Muscle layer of colon (tissue), 2 donors: ENCODE measurements at regions not wholly inside any gene's neighbourhood (a gene's known extent, or its start where the extent isn't known, plus 50 kb on each side); places are given as distances from the start of the nearest gene placed in this dataset.

ENCODE experiments used
- H3K27ac ChIP-seq: one replicate; pipeline ENCODE4 v1.7.0; 2013; ENCODE audit warnings: low read depth, mild to moderate bottlenecking, low read length, moderate library complexity
- H3K27me3 ChIP-seq, 2 donors: one replicate each; pipeline ENCODE4 v1.7.0; 2013; ENCODE audit warnings: low read length in 2 of 2, mild to moderate bottlenecking in 2 of 2; ENCODE audit not compliant: insufficient read depth in 2 of 2, control insufficient read depth in 1 of 2
- H3K36me3 ChIP-seq: one replicate; pipeline ENCODE4 v1.7.0; 2013; ENCODE audit warnings: mild to moderate bottlenecking, low read length; ENCODE audit not compliant: insufficient read depth
- H3K4me1 ChIP-seq: one replicate; pipeline ENCODE4 v1.7.0; 2013; ENCODE audit warnings: mild to moderate bottlenecking, low read length; ENCODE audit not compliant: insufficient read depth
- H3K4me3 ChIP-seq, 2 donors: one replicate each; pipeline ENCODE4 v1.7.0; 2013; ENCODE audit warnings: low read length in 2 of 2, low read depth in 1 of 2, mild to moderate bottlenecking in 1 of 2, moderate library complexity in 1 of 2
- H3K9ac ChIP-seq: one replicate; pipeline ENCODE4 v1.7.0; 2013; ENCODE audit warnings: low read length
- H3K9me3 ChIP-seq: one replicate; pipeline ENCODE4 v1.7.0; 2013; ENCODE audit warnings: mild to moderate bottlenecking, low read length
- donor health status: abdominal sarcoma.
- donor health status: Adenocarcinoma of cecum.

- Histone ChIP-seq H3K36me3 (no peaks in the 10 kb centered on the region), H3K9ac (no peak overlapping the region), H3K4me1 (no peaks in the 10 kb centered on the region), H3K27ac (no peak overlapping the region), H3K9me3 (no peaks in the 10 kb centered on the region), H3K4me3 (no peak overlapping the region), H3K27me3 (peaks cover 0 to 30% of the 10 kb centered on the region in 2 donors)
Measured at GRCh38 chrX:69389101-69389501, 115.0 kb upstream of the NALF2 start.

- Histone ChIP-seq H3K27ac (no peak overlapping the region), H3K36me3 (no peaks in the 10 kb centered on the region), H3K4me1 (no peaks in the 10 kb centered on the region), H3K9me3 (no peaks in the 10 kb centered on the region), H3K27me3 (peaks cover 0 to 28% of the 10 kb centered on the region in 2 donors), H3K9ac (no peak overlapping the region), H3K4me3 (no peak overlapping the region)
Measured at GRCh38 chrX:69388526-69388925, 115.6 kb upstream of the NALF2 start.

- no peaks in the 10 kb centered on the region for H3K9me3 ChIP-seq
- H3K4me3 ChIP-seq, result no peak overlapping the region
- no peak overlapping the region for H3K9ac ChIP-seq
- H3K4me1 ChIP-seq, result no peaks in the 10 kb centered on the region
- peaks cover 0 to 28% of the 10 kb centered on the region in 2 donors for H3K27me3 ChIP-seq
- H3K36me3 ChIP-seq, result no peaks in the 10 kb centered on the region
- H3K27ac ChIP-seq, result no peak overlapping the region
Measured at GRCh38 chrX:69387567-69388487, 116.3 kb upstream of the NALF2 start.

GRCh38 chrX:69386681-69387080 is 117.4 kb upstream of the NALF2 start:
- H3K9me3 ChIP-seq, result no peaks in the 10 kb centered on the region
- no peaks in the 10 kb centered on the region for H3K36me3 ChIP-seq
- no peak overlapping the region for H3K27ac ChIP-seq
- no peaks in the 10 kb centered on the region for H3K4me1 ChIP-seq
- peaks cover 0 to 28% of the 10 kb centered on the region in 2 donors for H3K27me3 ChIP-seq
- no peak overlapping the region for H3K9ac ChIP-seq
- H3K4me3 ChIP-seq, result no peak overlapping the region

- H3K27me3 ChIP-seq, result no peaks in the 10 kb centered on the region
- H3K36me3 ChIP-seq, result no peaks in the 10 kb centered on the region
- no peak overlapping the region for H3K4me3 ChIP-seq
Measured at GRCh38 chrX:69379412-69379811, 124.7 kb upstream of the NALF2 start.

GRCh38 chrX:69374569-69374968 is 129.6 kb upstream of the NALF2 start:
- Histone ChIP-seq H3K4me3 (no peak overlapping the region), H3K4me1 (no peaks in the 10 kb centered on the region), H3K9ac (no peak overlapping the region), H3K36me3 (no peaks in the 10 kb centered on the region), H3K9me3 (no peaks in the 10 kb centered on the region), H3K27me3 (no peaks in the 10 kb centered on the region), H3K27ac (no peak overlapping the region)

More at GRCh38 chrX:69379412-69379811, 124.7 kb upstream of the NALF2 start:
- Histone ChIP-seq H3K27ac (no peak overlapping the region), H3K9ac (no peak overlapping the region), H3K9me3 (no peaks in the 10 kb centered on the region), H3K4me1 (no peaks in the 10 kb centered on the region)

GRCh38 chrX:69372435-69372834 is 131.7 kb upstream of the NALF2 start:
- Histone ChIP-seq H3K27me3 (no peaks in the 10 kb centered on the region), H3K36me3 (no peaks in the 10 kb centered on the region), H3K27ac (no peak overlapping the region), H3K9ac (no peak overlapping the region), H3K4me3 (no peak overlapping the region), H3K4me1 (no peaks in the 10 kb centered on the region), H3K9me3 (no peaks in the 10 kb centered on the region)

- Histone ChIP-seq H3K4me3 (no peak overlapping the region), H3K36me3 (no peaks in the 10 kb centered on the region), H3K4me1 (no peaks in the 10 kb centered on the region), H3K27ac (no peak overlapping the region), H3K9ac (no peak overlapping the region), H3K27me3 (no peaks in the 10 kb centered on the region), H3K9me3 (no peaks in the 10 kb centered on the region)
Measured at GRCh38 chrX:69371159-69371558, 133.0 kb upstream of the NALF2 start.

GRCh38 chrX:69369999-69370398 is 134.1 kb upstream of the NALF2 start:
- Histone ChIP-seq H3K27me3 (no peaks in the 10 kb centered on the region), H3K27ac (no peak overlapping the region), H3K9ac (no peak overlapping the region), H3K9me3 (no peaks in the 10 kb centered on the region), H3K4me1 (no peaks in the 10 kb centered on the region), H3K36me3 (no peaks in the 10 kb centered on the region), H3K4me3 (no peak overlapping the region)

- no peak overlapping the region for H3K27ac ChIP-seq
- H3K9me3 ChIP-seq, result no peaks in the 10 kb centered on the region
- peaks cover 5% of the 10 kb centered on the region for H3K4me1 ChIP-seq
- H3K27me3 ChIP-seq, result peaks cover 0 to 5% of the 10 kb centered on the region in 2 donors
- no peak overlapping the region for H3K9ac ChIP-seq
- no peaks in the 10 kb centered on the region for H3K36me3 ChIP-seq
- no peak overlapping the region for H3K4me3 ChIP-seq
Measured at GRCh38 chrX:69366183-69366582, 137.9 kb upstream of the NALF2 start.

- Histone ChIP-seq H3K9me3 (no peaks in the 10 kb centered on the region), H3K4me3 (no peak overlapping the region), H3K36me3 (no peaks in the 10 kb centered on the region), H3K27ac (no peak overlapping the region), H3K27me3 (peaks cover 0 to 5% of the 10 kb centered on the region in 2 donors), H3K4me1 (peaks cover 5% of the 10 kb centered on the region), H3K9ac (no peak overlapping the region)
Measured at GRCh38 chrX:69365755-69366154, 138.4 kb upstream of the NALF2 start.

GRCh38 chrX:69365349-69365748 is 138.8 kb upstream of the NALF2 start:
- no peak overlapping the region for H3K4me3 ChIP-seq
- peaks cover 5% of the 10 kb centered on the region for H3K4me1 ChIP-seq
- H3K9ac ChIP-seq, result no peak overlapping the region
- H3K27ac ChIP-seq, result no peak overlapping the region
- no peaks in the 10 kb centered on the region for H3K9me3 ChIP-seq
- H3K27me3 ChIP-seq, result peaks cover 2 to 5% of the 10 kb centered on the region in 2 donors
- no peaks in the 10 kb centered on the region for H3K36me3 ChIP-seq
